ENCODE measurements at regions not wholly inside any gene's neighbourhood (a gene's known extent, or its start where the extent isn't known, plus 50 kb on each side); places are given as distances from the start of the nearest gene placed in this dataset.
"Not testable (repeated sequence)": the region's sequence is repeated elsewhere in the genome, so short reads cannot be mapped to it uniquely, and the experiment has no call there.

DNA sequence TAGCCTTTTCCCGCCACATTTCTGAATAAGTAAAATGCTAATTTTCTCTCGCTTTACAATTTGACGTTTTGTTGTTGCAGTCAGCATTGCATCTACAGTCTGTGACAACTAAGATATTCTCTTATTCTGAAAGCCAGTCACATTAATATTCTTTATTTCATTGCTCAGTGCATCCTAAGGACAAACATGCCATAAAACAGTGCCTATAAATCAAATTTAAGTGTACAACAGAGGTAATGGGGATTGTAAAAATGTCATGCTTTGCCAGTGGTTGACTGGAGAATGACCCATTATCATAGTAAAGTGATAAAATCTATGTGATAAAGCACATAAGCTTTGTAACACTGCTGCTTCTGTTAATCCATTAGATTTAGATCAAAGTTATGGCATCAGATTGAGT, 1850.0 kb upstream of the ACO1 start:
- DNase-seq (ENCODE audit: low read depth) = no peak

DNA sequence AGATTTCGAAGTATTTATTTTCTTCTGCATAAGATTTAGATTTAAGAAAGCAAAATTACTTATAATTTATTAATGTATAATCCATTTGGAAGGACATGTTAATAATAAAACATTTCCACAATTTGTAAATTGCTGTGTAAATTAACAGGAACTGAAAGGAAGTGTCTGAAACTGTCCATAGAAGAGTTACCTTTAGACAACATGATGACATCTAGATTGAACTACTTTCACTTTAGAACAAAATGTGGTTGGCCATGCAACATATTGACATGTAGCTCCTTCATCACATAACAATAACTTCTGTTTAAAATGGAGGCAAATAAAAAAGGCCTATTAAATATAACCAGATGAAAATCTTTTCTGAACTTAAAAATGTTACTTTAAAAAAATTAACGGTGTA, 1849.5 kb upstream of the ACO1 start:
- DNase-seq (ENCODE audit: low read depth) = no peak

DNA sequence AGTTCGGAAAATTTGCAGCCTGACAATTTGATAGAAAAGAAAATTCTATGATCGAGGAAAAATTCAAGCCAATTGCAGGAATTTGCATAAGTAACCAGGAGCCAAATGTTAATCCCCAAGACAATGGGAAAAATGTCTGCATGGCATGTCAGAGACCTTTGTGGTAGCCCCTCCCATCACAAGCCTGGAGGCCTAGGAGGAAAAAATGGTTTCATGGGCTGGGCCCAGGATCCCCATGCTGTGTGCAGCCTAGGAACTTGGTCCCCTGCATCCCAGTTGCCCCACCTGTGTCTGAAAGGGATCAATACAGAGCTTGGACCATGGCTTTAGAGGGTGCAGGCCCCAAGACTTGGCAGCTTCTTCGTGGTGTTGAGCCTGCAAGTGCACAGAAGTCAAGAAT, 1847.9 kb upstream of the ACO1 start:
- DNase-seq (ENCODE audit: low read depth) = no peak

DNA sequence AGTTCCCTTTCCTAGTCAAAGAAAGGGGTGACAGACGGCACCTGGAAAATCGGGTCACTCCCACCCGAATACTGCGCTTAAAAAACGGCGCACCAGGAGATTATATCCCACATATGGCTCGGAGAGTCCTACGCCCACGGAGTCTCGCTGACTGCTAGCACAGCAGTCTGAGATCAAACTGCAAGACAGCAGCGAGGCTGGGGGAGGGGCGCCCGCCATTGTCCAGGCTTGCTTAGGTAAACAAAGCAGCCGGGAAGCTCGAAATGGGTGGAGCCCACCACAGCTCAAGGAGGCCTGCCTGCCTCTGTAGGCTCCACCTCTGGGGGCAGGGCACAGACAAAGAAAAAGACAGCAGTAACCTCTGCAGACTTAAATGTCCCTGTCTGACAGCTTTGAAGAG, 1844.7 kb upstream of the ACO1 start:
- not testable (repeated sequence) for DNase-seq (ENCODE audit: low read depth)

DNA sequence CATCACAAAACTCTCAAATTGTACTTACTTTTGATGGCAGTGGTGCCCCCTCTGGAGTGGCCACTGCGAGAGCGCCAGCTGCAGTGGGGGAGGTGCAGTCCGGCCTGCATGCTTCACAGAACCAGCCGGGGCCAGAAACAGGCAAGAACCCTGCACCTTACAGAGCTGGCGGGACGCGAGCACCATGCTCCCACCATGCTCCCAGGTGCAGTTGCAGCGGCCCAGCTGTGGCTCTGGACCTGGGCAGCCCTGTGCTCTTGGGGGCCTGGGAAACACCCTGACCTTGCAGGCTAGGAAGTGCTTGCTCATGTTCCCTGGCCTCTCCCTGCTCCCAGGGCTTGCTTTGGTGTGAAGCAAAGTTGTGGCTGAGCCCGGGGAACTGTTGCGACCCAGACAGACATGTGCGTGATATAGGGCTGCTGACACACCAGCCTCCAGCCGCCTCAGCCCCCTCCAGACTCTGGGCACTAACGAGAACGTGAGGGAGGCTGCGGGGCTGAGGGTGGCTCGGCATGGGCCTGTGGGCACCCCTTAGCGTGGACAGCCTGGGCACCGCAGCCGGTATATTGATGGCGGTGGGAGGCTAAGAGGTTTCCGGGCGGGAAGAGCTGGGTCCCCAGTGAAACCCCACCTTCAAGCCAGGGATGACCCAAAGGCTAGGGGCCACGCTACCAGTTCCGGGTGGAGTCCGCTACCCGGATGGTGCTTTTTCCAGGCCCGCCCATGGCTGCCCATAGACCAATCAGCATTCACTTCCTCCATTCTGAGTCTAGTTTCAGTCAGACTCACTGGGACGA, 1809.9 kb upstream of the ACO1 start:
- DNase-seq (ENCODE audit: low read depth) = no peak

DNA sequence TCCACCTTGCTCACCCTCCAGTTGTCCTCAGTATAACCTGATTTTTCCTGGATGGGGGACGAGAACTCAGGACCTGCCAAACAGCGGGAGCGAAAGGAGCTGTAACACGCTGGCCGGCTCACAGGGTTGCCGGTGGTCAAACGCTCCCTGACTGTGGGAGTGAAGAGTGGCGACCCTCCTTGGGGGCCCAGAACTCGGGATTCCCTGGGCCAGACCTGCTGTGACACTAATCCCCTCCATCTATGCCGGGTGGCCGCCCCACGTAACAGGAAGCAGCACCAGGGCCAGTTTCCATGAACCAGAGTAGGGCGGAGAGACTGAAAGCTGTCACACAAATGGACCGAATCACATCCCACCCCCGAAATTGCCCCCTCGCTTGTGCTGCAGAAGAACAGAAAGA, 1809.2 kb upstream of the ACO1 start:
- no peak for DNase-seq (ENCODE audit: low read depth)

DNA sequence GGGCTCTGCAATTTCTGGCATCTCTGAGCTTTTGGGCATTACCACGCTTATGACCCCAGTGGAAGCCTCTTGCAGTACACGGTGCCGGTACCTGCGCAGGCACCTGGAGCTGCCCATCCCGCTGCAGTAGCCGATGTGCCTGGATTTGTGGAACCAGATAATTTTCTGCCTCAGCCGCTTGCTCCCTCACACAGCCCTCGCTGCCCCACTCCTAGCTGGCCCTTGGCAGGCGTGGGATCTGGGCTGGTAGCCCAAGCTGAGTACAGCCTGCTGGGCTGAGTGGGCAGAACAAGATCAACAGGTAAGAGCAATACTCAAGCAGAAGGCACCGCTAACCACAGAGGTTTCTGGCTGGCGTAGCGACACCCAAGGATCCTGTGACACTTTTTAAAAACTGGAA, 1808.8 kb upstream of the ACO1 start:
- no peak for DNase-seq (ENCODE audit: low read depth)

DNA sequence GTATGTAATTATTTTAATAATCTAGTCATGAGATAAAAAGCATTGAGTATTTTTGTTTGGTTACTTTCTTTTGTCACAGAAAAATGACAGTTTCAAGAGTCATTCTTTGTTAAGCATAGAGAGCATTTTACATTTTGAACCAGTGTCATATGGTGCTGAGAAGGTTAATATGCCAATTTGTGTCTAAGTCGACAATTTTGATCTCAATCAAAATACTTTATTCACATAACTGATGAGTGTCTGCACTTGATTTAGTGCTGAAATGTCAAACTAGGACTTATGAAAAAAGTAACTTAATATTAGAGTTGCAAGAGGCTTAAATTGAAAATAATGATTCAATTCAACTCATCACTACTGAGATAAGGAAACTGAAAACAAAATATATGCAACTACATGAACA, 1804.6 kb upstream of the ACO1 start:
- no peak for DNase-seq (ENCODE audit: low read depth)

DNA sequence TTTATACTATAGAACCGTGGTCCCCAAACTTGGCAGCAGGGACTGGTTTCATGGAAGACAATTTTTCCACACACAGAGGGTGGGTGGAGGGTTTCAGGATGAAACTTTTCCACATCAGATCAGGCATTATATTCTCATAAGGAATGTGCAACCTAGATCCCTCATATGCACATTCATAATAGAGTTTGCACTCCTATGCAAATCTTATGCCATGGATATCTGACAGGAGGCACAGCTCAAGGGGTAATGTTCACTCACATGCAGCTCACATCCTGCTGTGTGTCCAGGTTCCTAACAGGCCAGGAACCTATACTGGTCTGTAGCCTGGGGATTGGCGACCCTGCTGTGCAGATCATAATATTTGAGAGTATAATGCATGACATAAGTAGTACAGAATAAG, 1802.2 kb upstream of the ACO1 start:
- DNase-seq (ENCODE audit: low read depth) = no peak

DNA sequence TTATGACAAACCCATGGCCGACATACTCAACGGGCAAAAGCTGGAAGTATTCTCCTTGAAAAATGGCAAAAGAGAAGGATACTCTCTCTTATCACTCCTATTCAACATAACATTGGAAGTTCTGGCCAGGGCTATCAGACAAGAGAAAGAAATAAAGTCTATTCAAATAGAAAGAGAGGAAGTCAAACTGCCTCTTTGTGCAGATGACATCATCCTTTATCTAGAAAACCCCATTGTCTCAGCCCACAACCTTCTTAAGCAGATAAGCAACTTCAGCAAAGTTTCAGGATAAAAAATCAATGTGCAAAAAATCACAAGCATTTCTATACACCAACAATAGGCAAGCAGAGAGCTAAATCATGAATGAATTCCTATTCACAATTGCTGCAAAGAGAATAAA, 1799.9 kb upstream of the ACO1 start:
- DNase-seq (ENCODE audit: low read depth) = no peak

DNA sequence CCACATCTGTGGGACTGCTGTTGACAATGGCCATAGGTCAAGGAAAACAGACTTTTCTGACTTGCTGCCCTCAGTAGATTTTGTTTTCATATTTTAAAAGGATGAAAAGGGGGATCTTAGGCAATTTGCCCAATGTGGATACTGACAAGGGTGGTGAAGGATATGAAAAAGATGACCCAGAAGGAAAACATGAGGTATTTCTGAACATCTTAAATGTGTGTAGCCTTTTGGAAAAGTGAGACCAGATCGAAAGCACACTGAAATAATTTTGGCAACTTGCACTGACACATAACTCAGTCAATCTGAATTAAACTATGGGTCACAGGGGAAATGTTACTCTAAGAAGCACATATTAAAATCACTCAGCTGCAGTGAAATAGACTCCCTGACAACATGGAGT, 1793.0 kb upstream of the ACO1 start:
- no peak for DNase-seq (ENCODE audit: low read depth)

DNA sequence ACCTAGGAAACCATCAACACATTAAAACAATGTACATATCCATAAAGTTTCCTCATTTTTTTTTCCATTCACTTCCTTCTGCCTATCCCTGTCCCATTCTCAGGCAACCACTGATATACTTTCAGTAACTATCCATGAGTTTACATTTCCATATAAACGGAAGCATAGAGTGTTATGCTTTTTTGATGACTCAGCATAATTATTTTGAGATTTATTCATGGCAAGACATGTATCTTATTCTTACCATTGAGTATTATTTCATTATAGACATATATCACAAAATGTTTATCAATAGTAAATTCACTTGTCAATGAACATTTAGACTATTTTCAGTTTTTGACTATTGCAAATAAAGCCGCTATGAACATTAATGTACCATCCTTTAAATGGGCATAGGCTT, 1786.8 kb upstream of the ACO1 start:
- no peak for DNase-seq (ENCODE audit: low read depth)

DNA sequence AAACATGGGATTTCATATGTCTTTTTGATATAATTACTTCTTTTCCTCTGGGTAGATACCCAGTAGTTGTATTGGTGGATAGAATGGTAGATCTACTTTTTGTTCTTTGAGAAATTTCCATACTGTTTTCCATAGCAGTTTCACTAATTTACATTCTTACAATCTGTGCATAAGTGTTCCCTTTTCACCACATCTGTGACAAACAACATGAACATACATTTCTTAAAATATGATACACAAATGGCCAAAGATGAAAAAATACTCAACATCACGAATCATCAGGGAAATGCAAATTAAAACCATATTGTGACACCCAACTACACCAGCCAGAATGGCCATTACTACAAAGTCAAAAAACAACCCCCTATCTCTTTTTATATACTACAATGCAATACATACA, 1778.5 kb upstream of the ACO1 start:
- no peak for DNase-seq (ENCODE audit: low read depth)

DNA sequence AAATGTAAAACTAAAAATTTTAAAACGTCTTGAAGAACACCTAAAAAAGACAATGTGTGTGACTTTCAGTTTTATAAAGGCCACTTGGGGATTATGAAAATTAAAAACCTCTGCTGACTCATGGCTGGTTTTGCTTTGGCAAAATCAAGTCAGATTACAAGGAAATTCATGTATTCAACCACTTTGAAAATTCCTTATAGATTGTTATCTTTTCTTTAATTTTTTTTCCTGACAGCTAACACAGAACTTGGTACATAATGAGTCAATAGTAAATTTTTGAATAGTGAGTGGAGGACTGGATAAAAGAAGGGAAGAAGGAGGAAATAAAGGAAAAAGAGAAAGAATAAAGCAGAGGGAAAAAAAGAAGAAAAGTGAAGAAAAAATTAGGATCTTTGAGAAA, 1774.7 kb upstream of the ACO1 start:
- no peak for DNase-seq (ENCODE audit: low read depth)

DNA sequence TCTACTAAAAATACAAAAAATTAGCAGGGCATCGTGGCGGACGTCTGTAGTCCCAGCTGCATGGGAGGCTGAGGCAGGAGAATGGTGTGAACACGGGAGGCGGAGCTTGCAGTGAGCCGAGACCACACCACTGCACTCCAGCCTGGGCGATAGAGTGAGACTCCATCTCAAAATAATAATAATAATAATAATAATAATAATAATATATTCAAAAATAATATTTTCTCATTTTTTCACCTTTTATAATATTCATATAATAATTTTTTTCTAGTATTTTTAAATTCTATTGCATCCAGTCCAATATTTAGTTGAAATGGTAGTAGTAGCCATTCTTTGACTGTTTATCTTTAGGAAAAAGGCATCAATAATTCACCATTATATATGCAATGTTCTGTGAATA, 1767.7 kb upstream of the ACO1 start:
- DNase-seq (ENCODE audit: low read depth) = not testable (repeated sequence)

DNA sequence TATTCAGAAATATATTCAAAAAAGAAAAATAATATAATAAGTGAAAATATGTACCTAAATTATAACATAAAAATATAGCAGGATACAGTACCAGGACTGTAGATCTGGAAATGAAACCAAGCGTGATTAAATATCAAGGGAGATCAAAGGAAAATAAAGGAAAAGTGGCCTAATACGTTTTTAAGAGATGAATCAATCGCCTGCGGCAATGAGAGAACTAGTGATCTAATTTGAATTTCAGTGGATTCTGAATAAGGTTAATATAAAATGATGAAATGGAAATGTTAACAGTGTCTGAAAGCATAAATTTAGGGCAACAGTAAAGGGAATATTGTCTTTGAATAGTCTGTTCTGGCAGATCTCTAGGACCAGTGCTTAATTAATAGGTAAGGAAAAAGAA, 1761.9 kb upstream of the ACO1 start:
- no peak for DNase-seq (ENCODE audit: low read depth)

DNA sequence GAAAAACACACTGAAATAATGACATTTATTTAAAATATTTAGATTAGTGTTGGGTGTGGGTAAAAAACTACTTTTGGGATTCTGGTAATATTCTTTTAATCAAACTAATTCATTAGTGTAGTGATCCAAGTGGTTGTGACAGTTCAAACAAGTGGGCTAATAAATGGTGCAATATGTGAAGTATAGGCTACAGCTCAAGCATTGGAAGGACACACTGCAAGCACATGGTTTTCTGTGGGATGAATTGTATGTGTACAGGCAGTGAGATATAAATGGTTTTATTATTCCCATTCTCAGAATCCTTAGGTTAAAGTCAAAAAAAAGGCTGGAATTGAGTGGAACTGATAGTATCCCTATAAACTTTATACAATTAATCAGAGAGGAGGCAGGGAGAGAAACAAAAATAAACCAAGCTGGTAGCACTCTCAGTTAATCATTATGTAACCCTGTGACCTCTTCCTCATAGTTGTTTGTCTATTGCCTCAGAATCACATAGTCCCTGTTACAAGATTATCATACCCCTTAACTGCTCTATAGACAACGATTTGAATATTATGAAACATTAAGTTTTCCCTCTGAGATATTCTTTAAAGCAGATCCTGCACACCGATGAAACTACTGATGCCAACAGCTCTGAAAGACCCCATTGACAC, 1755.4 kb upstream of the ACO1 start:
- DNase-seq (ENCODE audit: low read depth) = no peak

DNA sequence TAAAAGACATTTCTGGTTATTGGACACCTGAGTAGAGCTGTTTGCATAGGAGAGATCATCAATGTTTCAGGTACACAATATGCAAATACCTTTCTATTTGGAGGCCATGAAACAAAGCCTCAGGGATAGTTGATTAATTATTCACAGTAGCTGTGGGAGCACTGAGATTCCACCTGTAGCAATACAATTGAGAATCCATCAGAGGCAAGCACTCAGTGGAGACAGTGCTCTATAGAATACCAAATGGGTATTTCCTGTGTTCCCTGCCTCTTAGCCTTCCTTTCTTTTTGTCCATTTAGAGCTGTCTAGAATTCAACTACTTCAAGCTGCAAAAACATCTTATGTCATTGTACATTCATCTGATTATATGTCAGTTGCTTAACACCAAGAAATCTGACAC, 1754.0 kb upstream of the ACO1 start:
- DNase-seq (ENCODE audit: low read depth) = no peak

DNA sequence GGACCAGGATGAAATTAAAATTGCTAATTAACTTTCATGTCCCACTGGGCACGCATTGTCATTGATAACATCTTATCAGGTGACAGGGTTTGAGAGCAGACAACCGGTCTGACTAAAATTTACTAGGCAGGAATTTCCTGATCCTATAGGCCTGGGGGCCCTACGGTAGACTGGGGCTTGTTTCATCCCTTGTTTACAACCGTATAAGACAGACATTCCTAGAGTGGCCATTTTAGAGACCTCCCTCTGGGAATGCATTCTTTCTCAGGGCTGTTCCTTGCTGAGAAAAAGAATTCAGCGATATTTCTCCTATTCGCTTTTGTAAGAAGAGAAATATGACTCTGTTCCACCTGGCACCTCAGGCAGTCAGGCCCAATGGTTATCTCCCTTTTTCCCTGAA, 1737.8 kb upstream of the ACO1 start:
- DNase-seq (ENCODE audit: low read depth) = not testable (repeated sequence)

DNA sequence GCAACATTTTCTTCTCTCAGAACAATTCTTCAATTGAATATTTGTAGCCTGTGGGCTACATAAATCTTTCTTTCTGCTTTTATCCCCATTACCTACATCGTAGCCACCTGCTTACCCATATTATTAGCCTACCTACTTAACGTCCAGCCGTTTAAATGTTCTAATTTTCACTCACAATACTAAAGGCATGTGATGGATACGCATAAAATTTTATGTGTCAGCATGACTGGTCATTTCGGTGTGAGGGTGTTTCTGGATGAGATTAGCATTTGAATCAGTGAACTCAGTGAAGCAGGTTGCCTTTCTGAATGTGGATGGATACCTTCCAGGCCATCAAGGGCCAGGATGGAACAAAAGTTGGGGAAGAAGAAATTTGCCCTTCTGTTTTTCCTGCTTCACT, 1722.5 kb upstream of the ACO1 start:
- DNase-seq (ENCODE audit: low read depth) = no peak

DNA sequence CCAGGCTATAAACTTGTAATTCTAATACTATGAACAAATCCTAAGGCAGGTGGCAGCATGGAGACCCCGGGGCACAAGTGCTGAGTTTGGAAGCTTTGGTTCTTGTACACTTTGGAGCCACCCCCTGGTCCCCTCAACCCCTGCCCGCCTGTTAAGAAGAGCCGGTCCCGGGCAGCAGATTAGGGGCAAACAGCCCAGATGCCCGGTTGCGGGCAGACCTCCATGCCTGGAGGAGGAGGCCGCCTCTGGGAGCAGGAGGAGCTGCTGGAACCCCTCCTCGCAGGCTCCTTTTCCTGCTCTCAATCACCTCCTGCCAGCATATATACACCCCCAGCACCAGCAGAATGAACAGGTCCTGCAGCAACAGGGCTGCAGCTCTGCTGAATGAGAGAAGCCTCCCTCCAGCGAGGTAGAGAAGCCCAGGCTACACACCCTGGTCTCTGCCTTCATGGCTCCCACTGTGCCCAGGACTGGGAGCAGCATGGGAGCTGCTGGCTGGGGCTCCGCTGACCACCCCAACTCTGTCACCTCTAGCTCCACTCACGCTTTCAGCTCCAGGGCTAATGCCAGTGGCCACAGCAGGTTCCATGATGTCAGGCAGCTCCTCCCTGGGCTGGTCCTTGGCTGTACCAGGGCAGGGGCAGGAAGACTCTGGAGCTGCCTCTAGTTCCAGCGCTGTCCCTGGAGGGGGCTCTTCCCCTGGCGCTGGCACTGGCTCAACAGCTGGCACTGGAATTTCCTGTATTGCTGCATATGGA, 1713.5 kb upstream of the ACO1 start:
- DNase-seq (ENCODE audit: low read depth) = no peak

DNA sequence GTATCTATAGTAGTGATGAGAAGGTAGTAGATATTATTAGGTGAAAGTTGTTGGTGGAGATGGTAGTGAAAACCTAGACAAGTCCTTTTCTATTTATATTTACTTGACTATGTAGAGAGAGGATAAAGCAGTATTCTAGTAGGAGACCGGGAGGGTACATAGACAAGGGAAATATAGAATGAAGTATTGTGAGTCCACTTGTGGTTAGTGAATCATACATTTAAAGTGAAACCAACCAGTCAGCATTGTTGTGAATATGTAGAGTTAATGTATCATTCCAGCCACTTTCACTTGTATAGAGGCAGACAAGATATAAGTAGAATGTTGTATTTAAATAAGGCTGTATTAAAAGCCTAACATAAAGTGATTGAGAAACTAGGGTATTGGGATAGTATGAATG, 1711.3 kb upstream of the ACO1 start:
- no peak for DNase-seq (ENCODE audit: low read depth)

DNA sequence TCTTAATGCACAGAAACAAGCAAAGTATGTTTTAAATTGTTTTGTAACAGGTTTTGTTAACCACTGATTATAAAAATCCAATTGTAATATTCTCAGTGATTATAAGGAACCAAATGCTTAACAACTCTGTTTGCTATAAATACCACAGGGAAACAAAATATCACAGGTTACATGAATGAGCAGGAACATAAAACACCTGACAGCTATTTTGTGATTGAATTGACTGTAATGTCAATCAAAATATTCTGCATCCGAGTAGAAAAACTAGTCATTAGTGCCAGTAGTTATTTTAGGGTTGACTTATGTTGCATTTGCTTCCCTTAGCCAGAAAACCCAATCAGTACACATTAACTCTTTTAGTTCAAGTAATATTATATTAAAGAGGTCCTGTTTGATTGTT, 1707.8 kb upstream of the ACO1 start:
- DNase-seq (ENCODE audit: low read depth) = no peak
